ENCODE measurements at regions not wholly inside any gene's neighbourhood (a gene's known extent, or its start where the extent isn't known, plus 50 kb on each side); places are given as distances from the start of the nearest gene placed in this dataset.
"Not testable (repeated sequence)": the region's sequence is repeated elsewhere in the genome, so short reads cannot be mapped to it uniquely, and the experiment has no call there.

DNA sequence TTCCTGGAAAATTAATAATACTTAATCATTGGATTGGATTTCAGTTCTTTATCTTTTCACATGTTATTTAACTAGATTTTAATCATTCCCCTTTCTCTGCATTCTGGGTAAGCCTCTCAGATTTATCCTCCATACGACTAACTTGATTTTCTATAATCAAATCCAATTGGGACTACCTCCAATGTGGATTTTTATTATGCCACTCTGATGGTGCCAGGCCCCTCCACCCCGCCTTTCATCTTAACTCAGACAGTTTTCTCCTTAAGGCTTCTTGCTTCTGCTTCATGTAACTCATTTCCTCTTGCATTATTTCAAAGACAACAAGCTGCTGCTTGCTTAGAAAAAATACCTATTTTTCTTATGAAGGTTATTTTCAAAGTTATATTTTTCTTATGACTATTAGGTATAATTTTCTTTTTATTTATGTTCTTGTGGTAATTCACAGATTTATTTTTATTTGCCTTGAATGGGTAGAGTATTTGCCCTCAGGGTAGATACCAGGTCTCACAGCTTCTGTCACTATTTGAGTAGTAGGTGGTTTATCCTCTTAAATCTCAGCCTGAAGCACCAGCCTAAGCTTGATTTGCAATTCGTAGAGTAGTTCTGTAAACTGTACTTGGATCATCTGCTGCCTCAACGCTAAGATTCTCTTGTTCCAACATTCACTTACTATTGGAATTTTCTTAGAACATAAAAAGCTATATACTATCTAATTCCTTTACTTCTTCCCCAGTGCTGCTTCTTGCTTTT, 659.0 kb upstream of the ARRDC3 start:
- DNase-seq (ENCODE audit: low read depth in 2 of 2), result no peak

DNA sequence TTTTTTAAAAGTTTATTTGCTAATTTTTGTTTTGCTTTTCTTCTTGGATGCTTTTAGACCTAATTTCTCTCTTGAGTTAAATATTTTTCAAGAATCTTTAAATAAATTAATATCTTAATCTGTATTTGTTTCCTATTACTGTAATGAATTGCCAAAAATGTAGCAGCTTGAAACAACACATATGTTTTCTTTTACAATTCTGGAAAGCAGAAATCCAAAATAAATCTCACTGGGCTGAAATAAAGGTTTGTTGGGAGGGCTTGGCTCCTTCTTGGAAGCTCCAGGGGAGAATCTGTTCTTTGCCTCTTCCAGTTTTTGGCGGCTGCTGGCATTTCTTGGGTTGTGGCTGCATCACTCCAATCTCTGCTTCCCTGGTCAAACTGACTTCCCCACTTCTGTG, 658.1 kb upstream of the ARRDC3 start:
- DNase-seq (ENCODE audit: low read depth in 2 of 2), result no peak

DNA sequence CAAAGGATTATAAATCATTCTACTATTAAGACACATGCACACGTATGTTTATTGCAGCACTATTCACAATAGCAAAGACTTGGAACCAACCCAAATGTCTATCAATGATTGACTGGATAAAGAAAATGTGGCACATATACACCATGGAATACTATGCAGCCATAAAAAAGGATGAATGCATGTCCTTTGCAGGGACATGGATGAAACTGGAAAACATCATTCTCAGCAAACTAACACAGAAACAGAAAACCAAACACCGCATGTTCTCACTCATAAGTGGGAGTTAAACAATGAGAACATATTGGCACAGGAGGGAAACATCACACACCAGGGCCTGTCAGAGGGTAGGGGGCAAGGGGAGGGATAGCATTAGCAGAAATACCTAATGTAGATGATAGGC, 646.7 kb upstream of the ARRDC3 start:
- not testable (repeated sequence) for DNase-seq (ENCODE audit: low read depth in 2 of 2)

DNA sequence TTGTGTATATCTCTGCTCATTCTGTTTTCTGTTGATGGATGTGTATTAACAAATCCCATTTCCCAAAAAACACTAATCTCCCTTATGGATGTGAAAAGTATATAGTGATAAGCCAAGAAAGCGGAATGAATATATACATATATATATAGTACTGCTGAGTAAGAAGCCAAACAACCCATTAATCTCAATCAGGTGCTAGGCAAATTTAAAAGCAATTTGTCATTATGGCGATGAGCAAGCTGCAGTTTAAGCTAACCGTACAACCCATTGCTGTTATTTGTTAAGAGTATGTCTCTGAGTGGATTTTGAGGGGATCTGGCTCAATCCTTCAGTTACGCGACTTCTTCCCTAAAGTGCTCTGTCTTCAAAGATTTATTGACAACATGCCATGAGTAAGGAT, 640.4 kb upstream of the ARRDC3 start:
- no peak for DNase-seq (ENCODE audit: low read depth in 2 of 2)

DNA sequence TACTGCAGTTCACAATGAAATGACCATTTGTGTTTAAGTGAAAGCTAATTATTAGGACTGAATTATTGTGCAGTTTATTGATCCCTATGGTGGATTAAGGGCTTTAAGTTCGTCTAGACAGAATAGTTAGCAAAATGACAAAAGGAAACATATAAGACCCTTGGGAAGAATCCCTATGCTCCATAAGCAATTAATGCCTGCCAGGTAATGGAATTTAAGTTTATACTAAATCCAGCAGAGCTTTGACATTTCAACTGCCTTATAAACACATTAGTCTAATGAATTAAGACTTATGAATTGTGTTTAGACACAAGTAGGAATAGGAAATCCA, 640.0 kb upstream of the ARRDC3 start:
- no peak for DNase-seq (ENCODE audit: low read depth in 2 of 2)

DNA sequence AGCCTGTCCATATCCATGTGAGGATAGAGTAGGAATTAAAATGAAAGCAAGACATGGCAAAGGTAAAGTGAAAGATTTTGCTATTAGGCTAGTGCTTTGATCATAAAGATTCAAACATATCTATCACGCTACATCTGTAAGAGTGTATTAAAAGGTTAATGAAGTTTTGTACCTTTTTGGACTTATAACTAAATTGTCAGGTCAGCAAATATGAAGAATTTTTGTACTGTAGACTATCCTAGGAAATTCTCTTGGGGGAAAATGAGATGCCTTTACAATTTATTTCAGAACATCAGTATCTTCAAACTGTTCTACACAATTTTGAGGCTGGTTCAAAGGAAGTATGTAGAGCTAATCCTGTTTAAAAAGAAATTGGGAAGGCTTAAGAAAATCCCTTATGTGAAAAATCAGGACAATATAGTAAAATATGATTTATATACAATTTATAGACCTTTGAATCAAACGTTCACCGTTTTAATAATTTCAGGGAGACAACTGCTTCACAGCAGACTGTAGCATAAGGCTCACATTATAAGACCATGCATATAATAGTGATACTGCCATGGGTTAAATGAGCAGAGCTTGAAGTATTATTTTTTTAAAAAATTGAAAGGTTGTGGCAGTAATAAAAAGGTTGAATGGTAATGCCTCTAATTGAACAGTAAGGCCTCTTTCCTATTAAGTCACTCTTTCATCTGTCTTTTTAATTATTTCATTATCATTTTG, 639.5 kb upstream of the ARRDC3 start:
- no peak for DNase-seq (ENCODE audit: low read depth in 2 of 2)

DNA sequence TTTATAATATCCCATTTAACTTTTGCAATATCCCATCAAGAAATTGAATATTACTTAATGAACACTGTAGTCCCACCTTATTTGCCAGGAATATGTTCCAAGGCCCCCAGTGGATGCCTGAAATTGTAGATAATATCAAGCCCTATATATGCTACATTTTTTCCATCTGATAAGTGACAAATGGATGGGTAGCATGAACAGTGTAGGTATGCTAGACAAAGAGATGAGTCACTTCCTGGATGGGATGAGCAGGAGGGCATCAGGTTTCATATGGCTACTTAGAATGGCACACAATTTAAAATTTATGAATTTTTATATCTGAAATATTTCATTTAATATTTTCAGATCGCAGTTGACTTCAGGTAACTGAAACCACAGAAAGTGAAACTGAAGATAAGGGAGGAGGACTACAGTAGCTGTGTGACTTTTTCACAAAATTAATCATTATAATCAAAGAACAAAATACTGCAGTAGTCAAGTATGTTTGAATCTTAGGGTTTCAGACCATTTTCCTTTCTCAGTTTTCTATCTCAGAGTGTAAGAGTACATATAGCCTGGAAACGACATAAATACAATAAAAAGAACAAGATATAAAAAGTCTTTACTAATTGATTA, 636.4 kb upstream of the ARRDC3 start:
- DNase-seq (ENCODE audit: low read depth in 2 of 2), result no peak

DNA sequence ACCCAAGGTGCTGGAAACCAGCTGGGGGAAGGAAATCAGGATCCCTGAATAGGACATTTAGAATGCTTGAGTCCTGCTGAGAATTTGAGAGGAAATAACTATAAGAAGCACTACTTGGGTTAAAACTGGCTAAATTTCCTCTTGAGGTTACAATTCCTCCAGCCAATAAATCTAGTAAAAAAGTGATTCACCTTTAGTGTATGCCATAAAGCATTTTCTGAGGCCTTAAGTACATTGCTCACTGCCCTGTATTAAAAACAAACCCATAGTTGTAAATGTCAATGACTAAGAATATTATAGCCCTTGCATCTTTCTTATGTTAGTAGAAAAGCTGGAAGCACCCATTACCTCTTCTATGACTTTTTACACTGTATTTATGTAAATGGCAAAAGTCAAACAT, 634.7 kb upstream of the ARRDC3 start:
- no peak for DNase-seq (ENCODE audit: low read depth in 2 of 2)

DNA sequence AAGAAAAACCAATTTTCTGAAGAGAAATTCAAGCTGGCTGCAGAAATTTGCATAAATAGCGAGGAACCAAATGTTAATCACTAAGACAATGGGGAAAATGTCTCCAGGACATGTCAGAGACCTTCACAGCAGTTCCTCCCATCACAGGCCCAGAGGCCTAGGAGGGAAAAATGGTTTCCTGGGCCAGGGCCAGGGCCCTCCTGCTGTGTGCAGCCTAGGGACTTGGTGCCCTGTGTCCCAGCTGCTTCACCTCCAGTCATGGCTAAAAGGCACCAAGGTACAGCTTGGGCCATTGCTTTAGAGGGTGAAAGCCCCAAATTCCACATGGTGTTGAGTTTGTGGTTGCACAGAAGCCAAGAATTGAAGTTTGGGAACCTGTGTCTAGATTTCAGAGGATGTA, 628.7 kb upstream of the ARRDC3 start:
- not testable (repeated sequence) for DNase-seq (ENCODE audit: low read depth in 2 of 2)

DNA sequence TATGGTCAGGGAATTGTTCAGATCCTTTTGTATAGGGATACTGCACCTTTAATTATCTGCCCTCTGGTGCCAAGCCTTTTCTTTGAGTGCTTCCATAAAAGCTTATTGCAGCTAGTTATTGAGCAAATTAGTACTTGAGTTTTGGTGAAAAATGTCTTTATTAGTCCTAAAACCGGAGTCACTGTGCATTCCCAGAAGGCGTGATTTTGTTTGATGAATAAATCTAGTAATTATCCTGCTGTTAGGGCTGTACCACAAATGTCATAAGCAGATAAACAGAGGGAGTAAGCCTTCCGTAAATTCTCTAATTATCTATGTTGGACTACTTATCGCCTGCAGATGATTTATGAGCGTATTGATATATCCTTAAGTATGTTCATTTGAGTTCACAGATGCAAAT, 620.7 kb upstream of the ARRDC3 start:
- no peak for DNase-seq (ENCODE audit: low read depth in 2 of 2)

DNA sequence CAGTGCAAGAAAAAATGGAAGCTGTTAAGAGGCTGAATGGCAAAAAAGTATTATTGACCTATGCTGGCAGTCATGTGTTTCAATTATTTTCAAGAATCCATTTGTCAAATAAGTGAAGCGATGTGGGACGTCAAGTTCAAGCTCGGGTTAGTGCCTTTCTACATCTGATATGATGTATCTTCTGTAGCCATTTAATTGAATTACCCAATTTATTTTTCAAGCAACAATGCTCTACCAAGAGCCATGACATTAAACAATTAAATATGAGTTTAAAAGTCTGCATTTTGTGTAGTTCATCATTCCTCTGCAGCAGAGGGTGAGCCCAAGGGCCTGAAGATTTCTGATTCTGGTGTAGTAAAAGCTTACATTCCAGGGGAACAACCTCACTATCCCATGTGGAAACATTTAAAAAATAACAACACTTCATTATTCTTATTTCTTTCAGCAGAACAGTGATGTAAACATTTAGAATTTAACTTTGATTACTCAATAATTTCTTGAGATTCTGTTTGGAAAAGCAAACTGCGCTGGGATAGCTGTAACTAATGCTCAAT, 619.7 kb upstream of the ARRDC3 start:
- no peak for DNase-seq (ENCODE audit: low read depth in 2 of 2)

DNA sequence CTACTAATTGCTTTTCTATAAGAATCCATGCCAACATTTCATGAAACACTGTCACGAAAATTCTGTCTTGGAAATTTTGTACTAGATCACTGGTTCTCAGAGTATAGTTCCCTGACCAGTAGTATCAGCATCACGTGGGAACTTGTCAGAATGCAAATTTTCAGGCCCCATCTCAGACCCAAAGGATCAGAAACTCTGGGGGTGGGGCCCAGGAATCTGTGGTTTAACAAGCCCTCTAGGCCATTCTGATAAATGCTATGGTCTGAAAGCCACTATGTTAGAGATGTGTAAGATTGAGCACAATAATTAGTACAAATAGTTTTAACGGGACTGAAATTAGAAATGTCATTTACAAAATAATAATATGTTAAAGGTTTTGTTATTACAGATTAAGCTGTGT, 615.7 kb upstream of the ARRDC3 start:
- no peak for DNase-seq (ENCODE audit: low read depth in 2 of 2)

DNA sequence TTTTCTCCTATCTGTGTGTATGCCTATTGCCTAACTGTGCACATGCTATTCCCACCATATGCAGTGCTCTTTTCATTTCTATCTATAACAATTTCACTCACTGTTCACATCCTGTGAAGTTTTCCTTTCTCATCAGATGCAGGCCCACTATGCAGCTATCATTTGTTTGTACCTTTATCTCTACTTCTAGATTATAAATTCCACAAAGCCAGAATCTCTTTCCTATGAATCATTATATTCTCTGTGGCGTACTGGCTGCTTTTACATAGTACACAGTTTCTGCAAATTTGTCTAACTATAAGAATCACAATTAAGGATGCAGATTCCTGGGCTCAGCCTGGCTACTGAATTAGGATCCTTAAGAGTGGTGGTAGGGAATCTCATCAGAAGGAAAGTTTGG, 600.8 kb upstream of the ARRDC3 start:
- DNase-seq (ENCODE audit: low read depth in 2 of 2), result no peak

DNA sequence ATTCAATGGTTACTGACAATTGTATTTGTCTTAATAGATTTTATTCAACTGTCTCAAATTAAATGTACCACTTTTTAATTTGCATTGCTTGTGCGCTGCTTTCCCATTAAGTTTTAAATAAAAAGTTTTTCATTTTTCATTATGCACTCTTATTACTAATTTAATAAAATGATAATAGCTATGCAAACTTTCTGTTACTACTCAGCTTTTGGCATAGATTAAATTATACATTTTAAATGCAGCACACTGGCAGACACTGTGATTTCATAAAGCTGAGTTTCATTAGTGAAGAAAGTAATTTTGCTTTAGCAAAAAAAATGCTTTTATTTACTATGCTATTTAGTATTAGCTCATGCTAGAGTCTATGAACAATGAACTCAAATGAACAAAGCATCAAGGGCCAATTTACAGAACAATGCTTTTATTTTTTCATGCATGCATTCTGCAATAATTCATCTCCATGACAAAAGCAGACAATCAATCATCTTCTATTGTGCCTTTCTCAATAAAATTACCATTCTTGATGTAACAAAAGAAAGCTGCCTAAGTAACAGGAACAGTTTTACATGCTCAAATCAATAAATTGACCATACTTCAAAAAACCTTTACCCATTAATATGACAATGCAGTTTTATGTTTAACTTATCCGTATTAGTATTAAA, 595.2 kb upstream of the ARRDC3 start:
- no peak for DNase-seq (ENCODE audit: low read depth in 2 of 2)

DNA sequence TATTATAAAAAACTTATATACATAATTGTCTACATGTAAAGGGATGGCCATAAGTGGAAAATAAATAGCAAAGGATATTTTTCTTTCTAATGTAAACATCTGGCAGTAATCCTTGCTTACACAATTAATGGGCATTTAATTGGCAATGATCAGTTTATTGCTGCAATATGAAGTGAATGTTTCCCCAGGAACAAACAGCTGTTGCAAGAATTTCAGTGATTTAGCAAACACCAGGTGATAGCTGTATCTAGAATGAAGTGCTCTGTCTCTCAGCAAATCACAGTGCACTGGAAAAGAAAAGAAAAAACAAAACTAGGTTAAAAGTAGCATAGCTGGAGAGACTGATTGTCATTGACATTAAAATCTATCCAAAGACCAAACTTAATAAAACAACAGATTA, 594.5 kb upstream of the ARRDC3 start:
- no peak for DNase-seq (ENCODE audit: low read depth in 2 of 2)

DNA sequence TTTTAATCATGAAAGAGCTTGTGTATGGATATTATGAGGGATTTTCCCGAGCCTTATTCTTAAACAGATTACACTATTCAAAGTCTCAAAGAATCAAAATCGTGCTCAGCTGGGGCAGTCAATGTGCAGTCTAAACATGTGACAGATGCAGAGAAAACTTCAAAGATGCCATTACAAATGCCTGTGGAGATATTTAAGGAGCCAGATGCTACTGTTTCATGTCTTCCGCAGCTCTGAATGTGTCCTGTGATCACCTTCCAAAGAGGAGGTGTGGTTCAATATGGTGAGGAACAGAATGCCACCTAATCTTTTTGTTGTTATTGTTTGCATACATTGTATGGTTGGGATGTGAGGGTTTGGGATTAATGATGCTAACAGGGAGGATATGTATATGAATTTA, 593.3 kb upstream of the ARRDC3 start:
- no peak for DNase-seq (ENCODE audit: low read depth in 2 of 2)

DNA sequence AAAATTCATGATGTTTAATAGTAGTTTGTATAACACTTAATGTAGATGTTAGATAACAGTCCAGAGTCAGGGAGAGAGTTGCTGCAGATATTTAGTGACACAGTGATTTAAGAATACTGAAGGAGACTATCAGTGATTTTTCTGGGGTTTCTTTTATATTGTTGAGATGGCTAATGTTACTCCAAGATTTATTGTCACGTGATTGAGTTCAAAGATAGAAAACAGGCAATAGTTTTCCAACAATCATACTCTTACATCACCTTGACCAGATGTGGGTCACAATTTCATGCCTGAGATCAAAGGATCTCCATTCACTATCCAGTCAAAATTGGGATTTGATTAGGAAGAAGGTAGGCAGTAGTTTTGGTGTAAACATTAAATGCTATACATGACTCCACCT, 580.0 kb upstream of the ARRDC3 start:
- no peak for DNase-seq (ENCODE audit: low read depth in 2 of 2)

DNA sequence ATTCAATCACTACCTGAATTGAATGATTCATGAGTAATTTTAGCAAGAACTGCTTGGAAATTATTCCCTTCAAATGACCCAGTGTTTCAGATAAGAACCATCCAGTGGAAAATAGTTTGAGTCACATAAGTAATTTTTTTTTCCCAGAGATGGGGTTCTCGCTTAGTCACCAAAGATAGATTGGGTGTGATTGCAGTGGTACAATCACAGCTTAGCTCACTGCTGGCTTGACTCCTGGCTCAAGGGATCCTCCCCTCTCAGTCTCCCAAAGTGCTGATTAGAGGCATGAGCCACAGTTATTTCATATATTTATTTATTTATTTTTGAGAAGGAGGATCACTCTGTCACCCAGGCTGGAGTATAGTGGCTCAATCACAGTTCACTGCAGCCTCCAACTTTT, 574.5 kb upstream of the ARRDC3 start:
- DNase-seq (ENCODE audit: low read depth in 2 of 2), result no peak

DNA sequence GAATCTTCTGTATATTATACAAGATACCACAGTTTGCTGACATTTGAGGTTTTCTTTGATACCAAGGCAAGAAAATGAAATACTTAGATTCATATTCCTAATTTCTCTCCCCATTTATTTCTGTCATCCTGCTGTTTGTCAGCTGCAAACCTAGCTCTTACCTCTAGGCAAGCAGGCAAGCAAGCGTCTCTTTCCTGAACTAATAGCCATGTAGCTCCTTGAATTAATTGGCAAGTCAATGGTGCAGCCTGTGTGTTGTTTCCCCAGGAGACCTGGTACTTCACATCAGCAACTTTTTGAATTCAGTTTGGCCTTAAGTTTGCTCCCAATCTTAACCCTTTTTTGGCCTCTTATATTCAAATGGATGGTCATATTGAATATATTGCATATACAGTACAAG, 573.6 kb upstream of the ARRDC3 start:
- DNase-seq (ENCODE audit: low read depth in 2 of 2), result no peak

DNA sequence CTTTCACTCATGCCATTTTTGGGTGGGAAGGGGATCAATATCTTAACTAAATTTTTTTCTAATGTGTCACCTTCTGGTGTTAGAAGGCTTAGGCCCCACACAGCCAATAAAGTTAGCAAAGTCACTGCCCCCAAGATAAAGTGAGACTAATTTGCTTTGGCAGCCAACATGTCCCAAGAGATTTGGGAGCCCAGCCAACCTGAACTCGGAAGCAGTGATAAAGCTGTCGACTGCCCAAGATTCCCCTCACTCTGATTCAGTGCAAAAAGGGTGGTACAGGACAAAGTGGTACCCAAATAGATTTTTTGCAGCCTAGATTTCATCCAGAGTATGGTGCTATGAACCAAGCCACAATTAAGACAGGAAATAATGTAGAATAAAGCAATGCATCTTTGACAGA, 572.5 kb upstream of the ARRDC3 start:
- DNase-seq (ENCODE audit: low read depth in 2 of 2), result no peak

DNA sequence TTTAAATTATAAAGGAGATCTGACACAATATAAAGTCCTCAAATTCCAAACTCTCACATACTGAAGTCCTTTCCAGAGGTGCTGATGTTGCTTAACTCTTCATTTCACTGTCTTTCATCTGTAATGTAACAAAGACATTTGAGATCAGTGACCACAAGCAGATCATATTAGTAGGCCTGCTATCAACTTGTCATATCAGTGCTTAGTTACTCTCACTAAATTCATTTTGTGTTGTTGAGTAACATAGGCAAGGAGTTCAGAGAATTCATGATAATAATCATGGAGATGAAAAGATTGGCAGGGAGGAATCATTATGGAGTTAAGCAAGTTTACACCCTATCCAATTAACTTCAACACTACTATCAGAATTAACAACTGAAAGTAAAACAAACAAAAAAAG, 571.0 kb upstream of the ARRDC3 start:
- no peak for DNase-seq (ENCODE audit: low read depth in 2 of 2)

DNA sequence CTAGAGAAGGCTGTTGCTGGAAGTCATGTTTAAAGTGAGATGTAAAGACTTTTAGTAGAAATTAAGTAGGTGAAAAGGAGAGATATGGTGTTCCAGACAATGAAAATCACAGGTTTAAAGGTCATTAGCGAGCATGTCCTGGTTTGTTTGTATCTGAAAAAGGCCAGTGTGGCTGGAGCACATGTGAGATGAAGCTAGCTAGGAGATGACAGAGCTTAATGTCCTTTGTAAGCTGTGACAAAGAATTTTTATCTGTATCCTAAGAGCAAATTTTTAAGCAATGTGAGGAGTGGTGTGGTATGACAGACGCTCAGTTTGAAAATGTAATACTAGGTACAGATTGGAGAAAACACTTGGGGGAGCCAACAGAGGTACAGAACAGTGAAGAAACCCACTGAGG, 567.2 kb upstream of the ARRDC3 start:
- DNase-seq (ENCODE audit: low read depth in 2 of 2), result no peak

DNA sequence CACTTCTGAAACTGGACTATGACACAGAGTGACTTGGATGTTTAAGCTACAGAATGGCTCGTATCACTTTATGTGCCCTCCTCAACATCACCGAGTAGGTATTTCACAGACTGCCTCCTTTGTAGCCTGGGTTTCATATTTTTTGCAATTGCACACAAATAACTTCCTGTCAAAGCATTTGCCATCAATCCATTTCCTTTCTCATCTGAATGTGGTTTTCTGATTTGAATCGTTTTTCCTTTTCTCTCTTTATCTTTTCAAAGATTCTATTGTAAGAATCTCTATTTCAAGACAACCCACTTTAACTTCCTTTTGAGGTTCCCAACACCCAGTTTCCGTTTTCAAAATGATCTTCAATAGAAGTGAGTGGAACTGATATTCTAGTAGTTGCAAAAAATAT, 563.8 kb upstream of the ARRDC3 start:
- no peak for DNase-seq (ENCODE audit: low read depth in 2 of 2)

Data from stimulated activated CD4-positive, alpha-beta T cell treated with anti-CD3 and anti-CD28 coated beads, Interleukin-4, amount 100 ng/mL, for 48 hours (primary cell).